HEK293 (cell line): ENCODE measurements at regions not wholly inside any gene's neighbourhood (a gene's known extent, or its start where the extent isn't known, plus 50 kb on each side); places are given as distances from the start of the nearest gene placed in this dataset.

Experiments
- CTCF ChIA-PET: fragments of 350-600 bp; formaldehyde crosslinking; extraction: SDS; loops from one replicate; lab custom pipeline; 2021; ENCODE audit warnings: antibody characterized with exemption; lab: Yijun Ruan, JAX
- POLR2A ChIA-PET: fragments of 300-600 bp; formaldehyde crosslinking; extraction: SDS; loops from one replicate; lab custom pipeline; 2020; ENCODE audit warnings: antibody characterized with exemption, inconsistent platforms; lab: Yijun Ruan, JAX
- H3K27ac ChIP-seq: fragments of 200-500 bp; sonication (Bioruptor generic); 2 replicates; pipeline ENCODE4 v1.5.1; 2014; ENCODE audit warnings: low read depth, low read length, control low read depth, inconsistent platforms; ENCODE audit errors: extremely low read depth
- H3K36me3 ChIP-seq, 2 experiments: fragments of 200-500 bp in 1 of 2; sonication (Bioruptor generic) in 1 of 2; 1 replicate in 1 of 2; 2 replicates in 1 of 2; pipeline ENCODE4 v1.5.1; 2014 to 2017; ENCODE audit warnings: inconsistent platforms in 2 of 2, low read length in 2 of 2; ENCODE audit not compliant: control insufficient read depth in 2 of 2, insufficient read depth in 1 of 2
- H3K4me1 ChIP-seq: fragments of 200-500 bp; sonication (Bioruptor generic); 2 replicates; pipeline ENCODE4 v1.5.1; 2014; ENCODE audit warnings: mild to moderate bottlenecking, low read length, inconsistent platforms; ENCODE audit not compliant: control insufficient read depth, insufficient read depth
- H3K4me3 ChIP-seq: 2 replicates; pipeline ENCODE4 v1.5.1; 2011; ENCODE audit warnings: low read depth, mild to moderate bottlenecking, control low read depth, low read length, moderate library complexity
- H3K9me3 ChIP-seq: fragments of 200-500 bp; sonication (Bioruptor generic); 2 replicates; pipeline ENCODE4 v1.5.1; 2014; ENCODE audit warnings: low read depth, low read length, inconsistent platforms; ENCODE audit not compliant: control insufficient read depth, insufficient read depth
- EGR2 ChIP-seq: fragments of 450-650 bp; formaldehyde crosslinking; IDR thresholded peaks from 2 replicates; pipeline ENCODE4 v1.5.1; 2016; ENCODE audit warnings: low read depth, missing biosample characterization, missing genetic modification characterization
- GLIS1 ChIP-seq: fragments of 450-650 bp; formaldehyde crosslinking; IDR thresholded peaks from 2 replicates; pipeline ENCODE4 v1.5.1; 2016; ENCODE audit warnings: missing biosample characterization, missing genetic modification characterization
- OSR2 ChIP-seq: fragments of 450-650 bp; formaldehyde crosslinking; IDR thresholded peaks from 2 replicates; pipeline ENCODE4 v1.5.1; 2016; ENCODE audit warnings: missing biosample characterization, missing genetic modification characterization
- SP7 ChIP-seq: fragments of 450-650 bp; formaldehyde crosslinking; IDR thresholded peaks from 2 replicates; pipeline ENCODE4 v1.5.1; 2016; ENCODE audit warnings: missing biosample characterization, missing genetic modification characterization
- ZIC2 ChIP-seq: fragments of 450-650 bp; formaldehyde crosslinking; IDR thresholded peaks from 2 replicates; pipeline ENCODE4 v1.5.1; 2016; ENCODE audit warnings: missing biosample characterization, missing genetic modification characterization
- ZNF114 ChIP-seq: fragments of 450-650 bp; formaldehyde crosslinking; IDR thresholded peaks from 2 replicates; pipeline ENCODE4 v1.5.0; 2017; ENCODE audit warnings: missing biosample characterization, missing genetic modification characterization
- ZNF121 ChIP-seq: fragments of 450-650 bp; formaldehyde crosslinking; IDR thresholded peaks from 2 replicates; pipeline ENCODE4 v1.5.1; 2016; ENCODE audit warnings: missing biosample characterization, missing genetic modification characterization
- ZNF146 ChIP-seq: fragments of 450-650 bp; formaldehyde crosslinking; IDR thresholded peaks from 2 replicates; pipeline ENCODE4 v1.5.1; 2016; ENCODE audit warnings: missing biosample characterization, missing genetic modification characterization
- ZNF16 ChIP-seq: fragments of 450-650 bp; formaldehyde crosslinking; IDR thresholded peaks from 2 replicates; pipeline ENCODE4 v1.5.1; 2016; ENCODE audit warnings: low read depth, missing biosample characterization, missing genetic modification characterization
- ZNF354C ChIP-seq: fragments of 450-650 bp; formaldehyde crosslinking; IDR thresholded peaks from 2 replicates; pipeline ENCODE4 v1.5.1; 2016; ENCODE audit warnings: missing biosample characterization, missing genetic modification characterization, low read depth, borderline replicate concordance
- ZNF394 ChIP-seq: fragments of 450-650 bp; formaldehyde crosslinking; IDR thresholded peaks from 2 replicates; pipeline ENCODE4 v1.5.1; 2016; ENCODE audit warnings: missing biosample characterization, missing genetic modification characterization, mild to moderate bottlenecking, moderate library complexity, borderline replicate concordance
- ZNF664 ChIP-seq: fragments of 450-650 bp; formaldehyde crosslinking; IDR thresholded peaks from 2 replicates; pipeline ENCODE4 v1.5.1; 2016; ENCODE audit warnings: missing biosample characterization, missing genetic modification characterization
- ZNF776 ChIP-seq: fragments of 450-650 bp; formaldehyde crosslinking; IDR thresholded peaks from 2 replicates; pipeline ENCODE4 v1.5.0; 2017; ENCODE audit warnings: missing biosample characterization, missing genetic modification characterization, borderline replicate concordance
- ZNF837 ChIP-seq: fragments of 450-650 bp; formaldehyde crosslinking; IDR thresholded peaks from 2 replicates; pipeline ENCODE4 v1.5.1; 2016; ENCODE audit warnings: missing biosample characterization, missing genetic modification characterization
- TF ChIP-seq, protein P1 (sequence below): fragments of 450-650 bp; formaldehyde crosslinking; IDR thresholded peaks from 2 replicates; pipeline ENCODE4 v1.5.1; 2016; ENCODE audit warnings: missing biosample characterization, missing genetic modification characterization
- TF ChIP-seq, protein P2 (sequence below): fragments of 450-650 bp; formaldehyde crosslinking; IDR thresholded peaks from 2 replicates; pipeline ENCODE4 v1.5.1; 2016; ENCODE audit warnings: missing biosample characterization, missing genetic modification characterization
- TF ChIP-seq, protein P3 (sequence below): fragments of 450-650 bp; formaldehyde crosslinking; IDR thresholded peaks from 2 replicates; pipeline ENCODE4 v1.5.1; 2016; ENCODE audit warnings: missing biosample characterization, missing genetic modification characterization
- TF ChIP-seq, protein P4 (sequence below): fragments of 450-650 bp; formaldehyde crosslinking; IDR thresholded peaks from 2 replicates; pipeline ENCODE4 v1.5.1; 2016; ENCODE audit warnings: missing biosample characterization, missing genetic modification characterization, low read depth
- TF ChIP-seq, protein P5 (sequence below): fragments of 450-650 bp; formaldehyde crosslinking; IDR thresholded peaks from 2 replicates; pipeline ENCODE4 v1.5.1; 2016; ENCODE audit warnings: missing biosample characterization, missing genetic modification characterization

DNA sequence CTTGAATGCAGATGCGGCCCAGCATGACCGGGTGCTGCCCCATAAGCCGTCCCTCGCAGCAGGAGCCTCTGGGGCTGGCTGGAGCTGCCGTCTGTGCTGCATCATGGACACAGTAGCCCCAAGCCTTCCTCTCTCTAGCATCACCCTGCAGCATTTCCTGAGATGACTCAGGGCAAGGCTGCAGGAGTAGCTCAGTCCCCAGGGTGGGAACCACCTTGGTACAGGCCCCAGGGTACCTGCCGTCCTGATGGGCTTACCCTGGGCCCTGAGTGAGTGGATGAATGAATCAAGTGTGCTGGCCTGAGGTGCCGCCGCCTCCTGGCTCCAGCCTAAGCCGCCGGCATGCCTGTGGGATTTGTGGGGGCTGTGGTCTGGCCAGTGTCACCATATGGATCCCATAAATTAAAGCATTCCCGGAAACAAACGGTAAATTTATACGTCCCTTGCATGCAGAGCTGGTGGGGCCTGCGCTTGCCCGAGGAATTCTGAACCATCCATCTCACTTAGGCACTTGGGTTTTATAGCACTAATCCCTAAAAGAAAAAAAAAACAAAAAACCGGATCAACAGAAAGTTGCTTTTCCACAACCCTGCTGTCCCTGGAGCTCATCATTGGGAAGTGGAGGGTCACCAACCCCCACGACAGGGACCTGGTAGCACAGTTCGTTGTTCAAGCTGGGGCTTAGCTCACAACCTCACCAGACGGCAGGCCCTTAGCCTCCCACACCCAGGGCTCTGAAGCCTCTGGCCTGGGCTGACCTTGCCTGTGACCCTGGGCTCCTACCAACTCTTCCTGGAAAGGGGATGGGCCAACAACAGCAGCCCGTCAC is 242.6 kb upstream of the CIBAR2 start:
- ChIA-PET CTCF (interaction anchor here (0.6 to 1.7 kb wide), 4 partner anchors 74 to 261 kb away, joined by 3 to 4 read pairs (median 4); no protein-coding TSS in a partner anchor), POLR2A (no interaction called here)
- no peaks in the 10 kb centered on the region for H3K4me1 ChIP-seq
- no peak overlapping the region for H3K4me3 ChIP-seq
- H3K27ac ChIP-seq, result no peak overlapping the region
- no peaks in the 10 kb centered on the region for H3K36me3 ChIP-seq
- H3K9me3 ChIP-seq, result no peaks in the 10 kb centered on the region
- TF ChIP-seq GLIS1 (tag by site-specific recombination) (0 out of 2 replicates have a peak, but pooled peaks have one; percentile 7), ZNF776 (tag by site-specific recombination) (no peak), EGR2 (no peak), OSR2 (tag by site-specific recombination) (0 out of 2 replicates have a peak, but pooled peaks have one; percentile 45), ZNF16 (tag by site-specific recombination) (no peak), ZNF121 (tag by site-specific recombination) (no peak), SP7 (tag by site-specific recombination) (peak; percentile 85), ZNF664 (peak; percentile 83; the same call in 1 of the 2 replicates), ZNF146 (tag by site-specific recombination) (no peak), ZNF837 (no peak), ZNF354C (tag by site-specific recombination) (no peak), ZNF114 (no peak), ZIC2 (tag by site-specific recombination) (peak; percentile 79), ZNF394 (tag by site-specific recombination) (peak; percentile 43; the same call in 1 of the 2 replicates)
- TF ChIP-seq, protein P1, sequence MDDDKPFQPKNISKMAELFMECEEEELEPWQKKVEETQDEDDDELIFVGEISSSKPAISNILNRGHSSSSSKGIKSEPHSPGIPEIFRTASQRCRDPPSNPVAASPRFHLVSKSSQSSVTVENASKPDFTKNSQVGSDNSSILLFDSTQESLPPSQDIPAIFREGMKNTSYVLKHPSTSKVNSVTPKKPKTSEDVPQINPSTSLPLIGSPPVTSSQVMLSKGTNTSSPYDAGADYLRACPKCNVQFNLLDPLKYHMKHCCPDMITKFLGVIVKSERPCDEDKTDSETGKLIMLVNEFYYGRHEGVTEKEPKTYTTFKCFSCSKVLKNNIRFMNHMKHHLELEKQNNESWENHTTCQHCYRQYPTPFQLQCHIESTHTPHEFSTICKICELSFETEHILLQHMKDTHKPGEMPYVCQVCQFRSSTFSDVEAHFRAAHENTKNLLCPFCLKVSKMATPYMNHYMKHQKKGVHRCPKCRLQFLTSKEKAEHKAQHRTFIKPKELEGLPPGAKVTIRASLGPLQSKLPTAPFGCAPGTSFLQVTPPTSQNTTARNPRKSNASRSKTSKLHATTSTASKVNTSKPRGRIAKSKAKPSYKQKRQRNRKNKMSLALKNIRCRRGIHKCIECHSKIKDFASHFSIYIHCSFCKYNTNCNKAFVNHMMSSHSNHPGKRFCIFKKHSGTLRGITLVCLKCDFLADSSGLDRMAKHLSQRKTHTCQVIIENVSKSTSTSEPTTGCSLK (tag by site-specific recombination), result no peak
- TF ChIP-seq, protein P2, sequence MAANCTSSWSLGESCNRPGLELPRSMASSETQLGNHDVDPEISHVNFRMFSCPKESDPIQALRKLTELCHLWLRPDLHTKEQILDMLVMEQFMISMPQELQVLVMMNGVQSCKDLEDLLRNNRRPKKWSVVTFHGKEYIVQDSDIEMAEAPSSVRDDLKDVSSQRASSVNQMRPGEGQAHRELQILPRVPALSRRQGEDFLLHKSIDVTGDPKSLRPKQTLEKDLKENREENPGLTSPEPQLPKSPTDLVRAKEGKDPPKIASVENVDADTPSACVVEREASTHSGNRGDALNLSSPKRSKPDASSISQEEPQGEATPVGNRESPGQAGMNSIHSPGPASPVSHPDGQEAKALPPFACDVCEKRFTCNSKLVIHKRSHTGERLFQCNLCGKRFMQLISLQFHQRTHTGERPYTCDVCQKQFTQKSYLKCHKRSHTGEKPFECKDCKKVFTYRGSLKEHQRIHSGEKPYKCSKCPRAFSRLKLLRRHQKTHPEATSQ, result no peak
- TF ChIP-seq, protein P3, sequence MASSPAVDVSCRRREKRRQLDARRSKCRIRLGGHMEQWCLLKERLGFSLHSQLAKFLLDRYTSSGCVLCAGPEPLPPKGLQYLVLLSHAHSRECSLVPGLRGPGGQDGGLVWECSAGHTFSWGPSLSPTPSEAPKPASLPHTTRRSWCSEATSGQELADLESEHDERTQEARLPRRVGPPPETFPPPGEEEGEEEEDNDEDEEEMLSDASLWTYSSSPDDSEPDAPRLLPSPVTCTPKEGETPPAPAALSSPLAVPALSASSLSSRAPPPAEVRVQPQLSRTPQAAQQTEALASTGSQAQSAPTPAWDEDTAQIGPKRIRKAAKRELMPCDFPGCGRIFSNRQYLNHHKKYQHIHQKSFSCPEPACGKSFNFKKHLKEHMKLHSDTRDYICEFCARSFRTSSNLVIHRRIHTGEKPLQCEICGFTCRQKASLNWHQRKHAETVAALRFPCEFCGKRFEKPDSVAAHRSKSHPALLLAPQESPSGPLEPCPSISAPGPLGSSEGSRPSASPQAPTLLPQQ, result no peak
- TF ChIP-seq, protein P4, sequence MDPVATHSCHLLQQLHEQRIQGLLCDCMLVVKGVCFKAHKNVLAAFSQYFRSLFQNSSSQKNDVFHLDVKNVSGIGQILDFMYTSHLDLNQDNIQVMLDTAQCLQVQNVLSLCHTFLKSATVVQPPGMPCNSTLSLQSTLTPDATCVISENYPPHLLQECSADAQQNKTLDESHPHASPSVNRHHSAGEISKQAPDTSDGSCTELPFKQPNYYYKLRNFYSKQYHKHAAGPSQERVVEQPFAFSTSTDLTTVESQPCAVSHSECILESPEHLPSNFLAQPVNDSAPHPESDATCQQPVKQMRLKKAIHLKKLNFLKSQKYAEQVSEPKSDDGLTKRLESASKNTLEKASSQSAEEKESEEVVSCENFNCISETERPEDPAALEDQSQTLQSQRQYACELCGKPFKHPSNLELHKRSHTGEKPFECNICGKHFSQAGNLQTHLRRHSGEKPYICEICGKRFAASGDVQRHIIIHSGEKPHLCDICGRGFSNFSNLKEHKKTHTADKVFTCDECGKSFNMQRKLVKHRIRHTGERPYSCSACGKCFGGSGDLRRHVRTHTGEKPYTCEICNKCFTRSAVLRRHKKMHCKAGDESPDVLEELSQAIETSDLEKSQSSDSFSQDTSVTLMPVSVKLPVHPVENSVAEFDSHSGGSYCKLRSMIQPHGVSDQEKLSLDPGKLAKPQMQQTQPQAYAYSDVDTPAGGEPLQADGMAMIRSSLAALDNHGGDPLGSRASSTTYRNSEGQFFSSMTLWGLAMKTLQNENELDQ (tag by site-specific recombination), result no peak
- TF ChIP-seq, protein P5, sequence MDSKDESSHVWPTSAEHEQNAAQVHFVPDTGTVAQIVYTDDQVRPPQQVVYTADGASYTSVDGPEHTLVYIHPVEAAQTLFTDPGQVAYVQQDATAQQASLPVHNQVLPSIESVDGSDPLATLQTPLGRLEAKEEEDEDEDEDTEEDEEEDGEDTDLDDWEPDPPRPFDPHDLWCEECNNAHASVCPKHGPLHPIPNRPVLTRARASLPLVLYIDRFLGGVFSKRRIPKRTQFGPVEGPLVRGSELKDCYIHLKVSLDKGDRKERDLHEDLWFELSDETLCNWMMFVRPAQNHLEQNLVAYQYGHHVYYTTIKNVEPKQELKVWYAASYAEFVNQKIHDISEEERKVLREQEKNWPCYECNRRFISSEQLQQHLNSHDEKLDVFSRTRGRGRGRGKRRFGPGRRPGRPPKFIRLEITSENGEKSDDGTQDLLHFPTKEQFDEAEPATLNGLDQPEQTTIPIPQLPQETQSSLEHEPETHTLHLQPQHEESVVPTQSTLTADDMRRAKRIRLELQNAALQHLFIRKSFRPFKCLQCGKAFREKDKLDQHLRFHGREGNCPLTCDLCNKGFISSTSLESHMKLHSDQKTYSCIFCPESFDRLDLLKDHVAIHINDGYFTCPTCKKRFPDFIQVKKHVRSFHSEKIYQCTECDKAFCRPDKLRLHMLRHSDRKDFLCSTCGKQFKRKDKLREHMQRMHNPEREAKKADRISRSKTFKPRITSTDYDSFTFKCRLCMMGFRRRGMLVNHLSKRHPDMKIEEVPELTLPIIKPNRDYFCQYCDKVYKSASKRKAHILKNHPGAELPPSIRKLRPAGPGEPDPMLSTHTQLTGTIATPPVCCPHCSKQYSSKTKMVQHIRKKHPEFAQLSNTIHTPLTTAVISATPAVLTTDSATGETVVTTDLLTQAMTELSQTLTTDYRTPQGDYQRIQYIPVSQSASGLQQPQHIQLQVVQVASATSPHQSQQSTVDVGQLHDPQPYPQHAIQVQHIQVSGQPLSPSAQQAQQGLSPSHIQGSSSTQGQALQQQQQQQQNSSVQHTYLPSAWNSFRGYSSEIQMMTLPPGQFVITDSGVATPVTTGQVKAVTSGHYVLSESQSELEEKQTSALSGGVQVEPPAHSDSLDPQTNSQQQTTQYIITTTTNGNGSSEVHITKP, result peak; percentile 47
